HL-60 (cell line): ENCODE measurements at regions not wholly inside any gene's neighbourhood (a gene's known extent, or its start where the extent isn't known, plus 50 kb on each side); places are given as distances from the start of the nearest gene placed in this dataset.

Experiments
- DNase-seq, 2 experiments: peaks; one replicate each; pipeline ENCODE4 v3.0.0-alpha.2; 2010 to 2020; ENCODE audit warnings: low read depth in 1 of 2, low spot score in 1 of 2
- H3K27ac ChIP-seq: fragments of 250-450 bp; sonication (Bioruptor Pico); replicated peaks from 2 replicates; pipeline ENCODE4 v1.5.1; 2020; ENCODE audit warnings: mild to moderate bottlenecking, moderate library complexity
- H3K27me3 ChIP-seq: fragments of 250-450 bp; sonication (Bioruptor Pico); 2 replicates; pipeline ENCODE4 v1.5.1; 2021; ENCODE audit warnings: mild to moderate bottlenecking, moderate library complexity; ENCODE audit not compliant: insufficient read depth, poor library complexity, severe bottlenecking
- H3K4me3 ChIP-seq: replicated peaks from 2 replicates; pipeline ENCODE4 v1.5.1; 2011; ENCODE audit warnings: mild to moderate bottlenecking, control low read depth, low read length; ENCODE audit not compliant: insufficient read depth
- GABPA ChIP-seq: IDR thresholded peaks from 2 replicates; pipeline ENCODE4 v1.6.1; 2012; ENCODE audit warnings: low read depth
- POLR2AphosphoS5 ChIP-seq: IDR thresholded peaks from 2 replicates; pipeline ENCODE4 v1.6.1; 2012; ENCODE audit warnings: low read depth
- SPI1 ChIP-seq: IDR thresholded peaks from 2 replicates; pipeline ENCODE4 v1.6.1; 2012; ENCODE audit warnings: low read depth, mild to moderate bottlenecking, borderline replicate concordance
- TF ChIP-seq, protein P1 (sequence below): IDR thresholded peaks from one replicate; pipeline ENCODE4 v1.5.1; 2011; ENCODE audit warnings: low read length, control low read depth, inconsistent platforms; ENCODE audit not compliant: insufficient read depth
- TF ChIP-seq, protein P2 (sequence below): IDR thresholded peaks from 2 replicates; pipeline ENCODE4 v1.6.1; 2012; ENCODE audit warnings: low read depth; ENCODE audit not compliant: insufficient replicate concordance

DNA sequence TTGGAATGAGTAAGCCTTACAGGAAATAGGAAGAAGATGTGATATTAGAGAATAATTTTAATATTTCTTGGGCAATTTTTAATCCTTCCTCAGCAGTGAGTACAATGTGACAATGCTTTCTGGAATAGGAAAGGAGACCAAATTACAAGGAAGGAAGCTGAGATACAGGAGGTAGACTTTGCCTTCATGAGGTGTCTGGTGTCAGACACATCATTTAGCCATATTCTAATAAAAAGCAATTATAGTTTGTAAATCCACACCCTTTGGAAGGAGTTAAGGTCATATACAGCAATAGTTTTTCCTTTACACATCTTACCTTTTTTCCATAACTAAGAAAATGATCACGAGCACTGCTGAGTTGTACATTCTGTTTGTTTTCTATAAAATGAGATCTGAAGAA, 390.4 kb downstream of the SH3GL2 start:
- Histone ChIP-seq H3K27me3 (no peaks in the 10 kb centered on the region), H3K4me3 (no peak overlapping the region), H3K27ac (no peak overlapping the region)
- TF ChIP-seq GABPA = no peak
- TF ChIP-seq, protein P1, sequence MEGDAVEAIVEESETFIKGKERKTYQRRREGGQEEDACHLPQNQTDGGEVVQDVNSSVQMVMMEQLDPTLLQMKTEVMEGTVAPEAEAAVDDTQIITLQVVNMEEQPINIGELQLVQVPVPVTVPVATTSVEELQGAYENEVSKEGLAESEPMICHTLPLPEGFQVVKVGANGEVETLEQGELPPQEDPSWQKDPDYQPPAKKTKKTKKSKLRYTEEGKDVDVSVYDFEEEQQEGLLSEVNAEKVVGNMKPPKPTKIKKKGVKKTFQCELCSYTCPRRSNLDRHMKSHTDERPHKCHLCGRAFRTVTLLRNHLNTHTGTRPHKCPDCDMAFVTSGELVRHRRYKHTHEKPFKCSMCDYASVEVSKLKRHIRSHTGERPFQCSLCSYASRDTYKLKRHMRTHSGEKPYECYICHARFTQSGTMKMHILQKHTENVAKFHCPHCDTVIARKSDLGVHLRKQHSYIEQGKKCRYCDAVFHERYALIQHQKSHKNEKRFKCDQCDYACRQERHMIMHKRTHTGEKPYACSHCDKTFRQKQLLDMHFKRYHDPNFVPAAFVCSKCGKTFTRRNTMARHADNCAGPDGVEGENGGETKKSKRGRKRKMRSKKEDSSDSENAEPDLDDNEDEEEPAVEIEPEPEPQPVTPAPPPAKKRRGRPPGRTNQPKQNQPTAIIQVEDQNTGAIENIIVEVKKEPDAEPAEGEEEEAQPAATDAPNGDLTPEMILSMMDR = no peak
- no peak for TF ChIP-seq POLR2AphosphoS5
- TF ChIP-seq, protein P2, sequence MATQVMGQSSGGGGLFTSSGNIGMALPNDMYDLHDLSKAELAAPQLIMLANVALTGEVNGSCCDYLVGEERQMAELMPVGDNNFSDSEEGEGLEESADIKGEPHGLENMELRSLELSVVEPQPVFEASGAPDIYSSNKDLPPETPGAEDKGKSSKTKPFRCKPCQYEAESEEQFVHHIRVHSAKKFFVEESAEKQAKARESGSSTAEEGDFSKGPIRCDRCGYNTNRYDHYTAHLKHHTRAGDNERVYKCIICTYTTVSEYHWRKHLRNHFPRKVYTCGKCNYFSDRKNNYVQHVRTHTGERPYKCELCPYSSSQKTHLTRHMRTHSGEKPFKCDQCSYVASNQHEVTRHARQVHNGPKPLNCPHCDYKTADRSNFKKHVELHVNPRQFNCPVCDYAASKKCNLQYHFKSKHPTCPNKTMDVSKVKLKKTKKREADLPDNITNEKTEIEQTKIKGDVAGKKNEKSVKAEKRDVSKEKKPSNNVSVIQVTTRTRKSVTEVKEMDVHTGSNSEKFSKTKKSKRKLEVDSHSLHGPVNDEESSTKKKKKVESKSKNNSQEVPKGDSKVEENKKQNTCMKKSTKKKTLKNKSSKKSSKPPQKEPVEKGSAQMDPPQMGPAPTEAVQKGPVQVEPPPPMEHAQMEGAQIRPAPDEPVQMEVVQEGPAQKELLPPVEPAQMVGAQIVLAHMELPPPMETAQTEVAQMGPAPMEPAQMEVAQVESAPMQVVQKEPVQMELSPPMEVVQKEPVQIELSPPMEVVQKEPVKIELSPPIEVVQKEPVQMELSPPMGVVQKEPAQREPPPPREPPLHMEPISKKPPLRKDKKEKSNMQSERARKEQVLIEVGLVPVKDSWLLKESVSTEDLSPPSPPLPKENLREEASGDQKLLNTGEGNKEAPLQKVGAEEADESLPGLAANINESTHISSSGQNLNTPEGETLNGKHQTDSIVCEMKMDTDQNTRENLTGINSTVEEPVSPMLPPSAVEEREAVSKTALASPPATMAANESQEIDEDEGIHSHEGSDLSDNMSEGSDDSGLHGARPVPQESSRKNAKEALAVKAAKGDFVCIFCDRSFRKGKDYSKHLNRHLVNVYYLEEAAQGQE = no peak
- no peak for TF ChIP-seq SPI1
- no peak for DNase-seq

- Histone ChIP-seq H3K27me3 (no peaks in the 10 kb centered on the region), H3K4me3 (no peak overlapping the region), H3K27ac (no peak overlapping the region)
- no peak for TF ChIP-seq GABPA
- TF ChIP-seq, protein P1 = no peak
- TF ChIP-seq POLR2AphosphoS5 = no peak
- TF ChIP-seq, protein P2 = no peak
- no peak for TF ChIP-seq SPI1
- no peak for DNase-seq
Measured at GRCh38 chr9:17970277-17970676, 391.4 kb downstream of the SH3GL2 start.

- Histone ChIP-seq H3K27me3 (no peaks in the 10 kb centered on the region), H3K27ac (no peak overlapping the region), H3K4me3 (no peak overlapping the region)
- no peak for TF ChIP-seq SPI1
- TF ChIP-seq POLR2AphosphoS5 = no peak
- TF ChIP-seq, protein P1 = no peak
- no peak for TF ChIP-seq GABPA
- TF ChIP-seq, protein P2 = no peak
- no peak for DNase-seq
Measured at GRCh38 chr9:17978773-17979172, 399.9 kb downstream of the SH3GL2 start.
